Heart left ventricle (tissue), 13 donors: ENCODE measurements at regions not wholly inside any gene's neighbourhood (a gene's known extent, or its start where the extent isn't known, plus 50 kb on each side); places are given as distances from the start of the nearest gene placed in this dataset.

Experiments
- CTCF ChIP-seq, 12 donors: fragments of 200-600 bp; sonication (generic) in 4 of 12; IDR thresholded peaks; one replicate each; pipeline versions ENCODE4 v1.5.0 to v1.8.0; 2018 to 2022; ENCODE audit warnings: antibody characterized with exemption in 12 of 12, mild to moderate bottlenecking in 5 of 12
- POLR2A ChIP-seq, 2 donors: fragments of 450-650 bp; IDR thresholded peaks; one replicate each; pipeline ENCODE4 v1.6.1; 2017; ENCODE audit warnings: antibody characterized with exemption in 2 of 2, mild to moderate bottlenecking in 2 of 2, moderate library complexity in 2 of 2
- donor health status: ischemic (EF 13 %, LVEDD 7.1; RV severe dilation, severe dysfunction).
- donor health status: DM: no; HTN: yes; CAD: no.
- donor health status: DM: no; HTN: no; CAD: no.
- donor health status: ischemic (EF 25% LVEDD 6.9; RV normal size, moderate dysfunction).
- donor health status: ischemic (EF 25% LVEDD 5.7; RV mildly dilated, moderate dysfunction).
- donor health status: ischemic (EF 35%, LVEDD 5.7; RV mildly dilated, moderate dysfunction).
- donor health status: nonischemic (EF 11% LVEDD 7.7; RV severe dilation, severe dysfunction).
- donor health status: DM: yes; HTN: yes; CAD: no.
- donor health status: PGD.
- donor health status: ischemic (EF 29% LVEDD 5.4; RV normal size, mild dysfunction).
- donor health status: nonischemic (EF 23%, LVEDD 6.1; RV moderate dilation, normal function).

GRCh38 chr18:70762812-70763211, 474.0 kb downstream of the SOCS6 start:
- TF ChIP-seq CTCF (IDR thresholded peaks at IDR 0.05) (no peak), POLR2A (IDR thresholded peaks at IDR 0.05) (no peak)
